T-helper 22 cell (primary cell): ENCODE measurements at regions not wholly inside any gene's neighbourhood (a gene's known extent, or its start where the extent isn't known, plus 50 kb on each side); places are given as distances from the start of the nearest gene placed in this dataset.
"Not testable (repeated sequence)": the region's sequence is repeated elsewhere in the genome, so short reads cannot be mapped to it uniquely, and the experiment has no call there.

Experiments used
- DNase-seq: peaks from one replicate; pipeline ENCODE4 v3.0.0-alpha.2; 2020; ENCODE audit warnings: low read depth

GRCh38 chr13:108077284-108077683 lies 138.1 kb downstream of the LIG4 start:
- DNase-seq: no peak

DNA sequence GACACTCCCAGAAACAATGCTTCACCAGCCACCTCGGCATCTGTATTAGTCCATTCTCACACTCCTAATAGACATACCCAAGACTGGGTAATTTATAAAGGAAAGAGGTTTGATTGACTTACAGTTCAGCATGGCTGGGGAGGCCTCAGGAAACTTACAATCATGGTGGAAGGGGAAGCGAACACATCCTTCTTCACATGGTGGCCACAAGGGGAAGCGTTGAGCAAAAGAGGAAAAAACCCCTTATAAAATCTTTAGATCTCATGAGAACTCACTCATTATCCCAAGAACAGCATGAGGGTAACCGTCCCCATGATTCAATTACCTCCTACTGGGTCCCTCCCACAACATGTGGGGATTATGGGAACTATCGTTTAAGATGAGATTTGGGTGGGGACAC lies 140.9 kb downstream of the LIG4 start:
- DNase-seq: not testable (repeated sequence)

GRCh38 chr13:108070925-108071324 lies 144.4 kb downstream of the LIG4 start:
- DNase-seq: no peak

DNA sequence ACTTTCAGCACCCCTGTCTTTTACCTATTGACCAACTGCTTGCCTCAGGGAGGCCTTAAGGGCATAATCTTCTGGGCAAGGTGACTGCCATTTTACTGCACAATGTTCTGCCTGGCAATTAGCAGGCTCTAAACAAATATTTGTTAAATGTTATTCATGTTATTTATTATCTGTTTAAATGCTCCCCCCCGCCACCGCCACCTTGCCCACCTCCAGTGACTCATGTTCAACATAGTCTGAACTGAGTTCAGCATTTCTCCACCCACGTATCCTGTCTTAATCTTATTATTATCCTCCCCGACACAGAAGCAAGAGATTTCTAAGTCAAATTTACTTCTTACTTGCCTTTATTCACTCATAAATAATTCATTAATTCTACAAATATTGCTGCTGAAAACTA lies 144.8 kb downstream of the LIG4 start:
- no peak for DNase-seq

- DNase-seq: no peak
Observed at GRCh38 chr13:108069521-108070210, 145.7 kb downstream of the LIG4 start.

DNA sequence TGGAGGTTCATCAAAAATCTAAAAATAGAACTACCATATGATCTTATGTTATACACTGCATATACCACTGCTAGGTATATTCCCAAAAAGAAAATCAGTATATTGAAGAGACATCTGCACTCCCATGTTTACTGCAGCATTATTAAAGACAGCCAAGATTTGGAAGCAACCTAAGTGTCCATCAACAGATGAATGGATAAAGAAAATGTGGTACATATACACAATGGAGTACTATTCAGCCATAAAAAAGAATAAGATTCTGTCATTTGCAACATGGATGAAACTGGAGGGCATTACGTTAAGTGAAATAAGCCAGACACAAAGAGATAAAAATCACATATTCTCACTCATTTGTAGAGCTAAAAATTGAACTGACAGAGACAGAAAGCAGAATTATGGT lies 151.0 kb downstream of the LIG4 start:
- DNase-seq: not testable (repeated sequence)

DNA sequence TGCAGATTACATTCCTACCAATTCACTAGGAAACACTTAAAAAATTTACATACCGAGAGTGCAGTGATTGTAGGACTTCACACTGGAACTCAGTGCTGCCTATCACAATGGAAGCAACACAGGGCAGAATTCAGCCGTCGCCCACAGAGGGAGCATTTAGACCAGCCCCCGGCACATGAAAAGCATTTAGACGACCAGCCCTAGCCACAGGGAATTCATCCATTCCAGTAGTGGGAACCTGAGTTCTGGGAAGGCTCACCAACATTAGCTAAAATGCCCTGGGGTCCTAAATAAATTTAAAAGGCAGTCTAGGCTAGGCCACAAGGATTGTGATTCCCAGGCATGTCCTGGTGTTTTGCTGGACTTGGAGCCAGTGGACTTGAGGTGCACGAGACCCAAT lies 155.2 kb downstream of the LIG4 start:
- DNase-seq: no peak

GRCh38 chr13:108056278-108056677 lies 159.1 kb downstream of the LIG4 start:
- no peak for DNase-seq

- no peak for DNase-seq
Observed at GRCh38 chr13:108049211-108049610, 166.1 kb downstream of the LIG4 start.

- no peak for DNase-seq
Observed at GRCh38 chr13:108044954-108045353, 170.4 kb downstream of the LIG4 start.

DNA sequence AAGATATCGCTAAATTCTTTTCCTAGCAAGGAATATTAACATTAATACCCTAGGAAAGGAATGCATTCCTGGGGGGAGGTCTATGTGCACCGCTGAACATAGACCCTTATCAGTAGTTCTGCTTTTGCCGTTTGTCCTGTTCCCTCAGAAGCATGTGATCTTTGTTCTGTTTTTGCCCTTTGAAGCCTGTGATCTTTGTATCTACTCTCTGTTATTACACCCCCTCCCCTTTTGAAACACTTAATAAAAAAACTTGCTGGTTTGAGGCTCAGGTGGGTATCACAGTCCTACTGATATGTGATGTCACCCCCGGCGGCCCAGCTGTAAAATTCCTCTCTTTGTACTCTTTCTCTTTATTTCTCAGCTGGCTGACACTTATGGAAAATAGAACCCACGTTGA lies 172.5 kb downstream of the LIG4 start:
- not testable (repeated sequence) for DNase-seq

DNA sequence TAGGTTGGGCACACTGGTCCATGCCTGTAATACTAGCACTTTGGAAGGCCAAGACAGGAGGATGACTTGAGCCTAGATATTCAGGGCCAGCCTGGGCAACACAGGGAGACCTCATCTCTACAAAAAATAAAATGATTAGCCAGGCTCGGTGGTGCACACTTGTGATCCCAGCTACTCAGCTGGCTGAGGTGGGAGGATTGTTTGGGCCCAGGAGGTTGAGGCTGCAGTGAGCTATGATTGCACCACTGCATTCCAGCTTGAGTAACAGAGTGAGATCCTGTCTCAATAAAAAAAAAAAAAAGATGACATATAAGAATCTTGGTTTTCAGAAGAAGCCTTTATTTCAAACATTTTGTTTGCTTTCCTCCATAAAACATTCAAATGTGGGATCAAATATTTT lies 178.0 kb downstream of the LIG4 start:
- no peak for DNase-seq

DNA sequence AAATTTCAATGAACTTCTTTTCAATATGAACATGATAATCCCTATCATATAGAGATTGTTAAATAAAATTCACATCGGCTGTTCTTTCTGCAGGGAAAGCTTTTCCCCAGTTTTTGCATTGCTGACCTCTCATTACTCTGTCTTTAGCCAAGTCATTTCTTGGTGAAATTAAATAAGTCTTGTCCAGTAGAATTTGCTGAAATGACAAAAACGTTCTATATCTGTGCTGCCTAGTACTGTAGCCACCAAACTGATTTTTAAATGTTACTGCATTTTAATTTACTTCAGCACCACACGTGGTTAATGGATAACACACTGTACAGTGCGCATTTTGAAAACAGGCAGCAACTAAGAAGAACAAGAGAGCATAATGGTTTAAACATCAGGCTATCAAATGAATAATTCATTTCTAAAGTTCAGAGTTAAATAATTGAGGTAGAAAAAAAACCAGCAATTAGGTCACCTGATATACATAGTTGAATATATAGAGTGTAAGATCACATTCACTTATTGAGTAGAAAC lies 178.9 kb downstream of the LIG4 start:
- no peak for DNase-seq

DNA sequence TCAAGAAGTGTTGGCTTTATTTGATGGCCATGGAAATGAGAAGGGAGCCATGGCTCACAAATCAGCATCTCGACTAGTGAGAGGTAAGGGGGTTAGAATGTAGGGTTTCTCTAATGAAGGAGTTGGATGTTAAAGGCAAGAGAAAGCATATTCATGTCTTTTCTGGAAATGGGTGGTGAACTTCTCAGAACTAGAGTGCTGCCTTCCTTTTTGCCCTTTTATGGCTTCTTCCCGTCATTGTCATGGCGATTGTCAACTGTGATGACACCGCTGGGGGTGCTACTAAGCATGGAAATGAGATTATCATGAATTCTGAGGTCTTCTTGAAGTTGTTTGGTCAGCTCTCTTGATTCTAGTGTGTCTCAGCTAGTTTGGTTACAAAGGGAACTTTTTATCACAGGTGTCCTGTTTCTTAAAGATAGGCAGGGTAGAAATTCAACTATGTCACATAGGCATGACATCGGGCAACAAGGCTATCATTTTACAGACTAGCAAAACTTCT lies 180.4 kb downstream of the LIG4 start:
- no peak for DNase-seq

DNA sequence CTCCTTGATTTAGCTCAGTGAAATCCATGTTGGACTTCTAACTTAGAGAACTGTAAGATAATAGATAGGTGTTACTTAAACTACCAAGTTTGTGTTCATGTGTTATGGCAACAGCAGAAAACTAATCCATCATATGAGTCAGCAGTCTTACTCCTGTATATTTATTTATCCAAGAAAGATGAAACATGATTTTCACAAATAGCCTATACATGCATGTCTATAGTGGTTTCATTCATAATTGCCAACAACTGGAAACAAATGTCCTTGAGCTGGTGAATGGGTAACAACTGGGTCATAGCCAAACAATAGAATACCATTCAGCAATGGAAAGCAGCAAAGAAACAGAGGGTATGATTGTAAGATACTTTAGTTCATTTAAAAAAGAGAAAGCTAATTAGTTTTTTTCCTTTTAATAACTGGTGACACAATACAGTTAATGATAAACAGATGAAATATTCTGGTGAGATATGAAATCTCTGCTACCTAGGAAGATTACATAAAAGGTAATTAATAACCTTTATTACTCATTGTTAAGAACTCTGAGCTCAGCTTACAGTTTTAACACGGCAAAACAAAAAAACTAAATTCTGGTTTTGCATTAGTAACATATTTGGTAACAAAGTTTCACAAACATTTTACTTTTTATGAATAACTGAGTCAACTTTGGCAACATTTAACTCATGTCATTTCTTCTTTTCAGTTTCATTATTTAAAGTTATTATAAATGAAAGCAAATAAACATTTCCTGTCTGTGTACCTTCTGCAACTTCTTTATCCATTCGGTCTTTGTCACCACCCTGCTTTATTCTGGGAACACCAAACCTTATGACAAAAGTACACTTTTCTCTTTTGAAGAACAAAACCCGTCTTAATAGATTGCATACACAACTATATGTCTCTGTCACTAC lies 181.3 kb downstream of the LIG4 start:
- no peak for DNase-seq

DNA sequence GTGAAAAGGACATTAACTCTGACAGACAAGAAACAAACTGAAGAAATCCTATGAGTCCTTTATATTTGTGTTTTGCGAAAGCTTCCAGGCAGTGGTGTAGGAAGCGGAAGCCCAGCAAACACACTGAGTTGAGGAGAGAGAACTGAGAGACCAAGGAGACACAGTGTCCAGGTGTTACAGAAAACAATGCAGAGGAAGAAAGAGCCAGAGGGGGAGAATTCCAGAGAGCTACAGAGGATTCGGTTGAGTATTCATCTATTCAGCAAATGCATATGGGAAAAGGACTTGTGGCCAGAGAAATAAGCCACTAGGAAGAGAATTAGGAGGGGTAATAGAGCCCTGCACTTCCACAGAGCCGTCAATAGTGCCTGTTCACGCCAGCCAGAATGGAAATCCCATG lies 183.5 kb downstream of the LIG4 start:
- DNase-seq: no peak

DNA sequence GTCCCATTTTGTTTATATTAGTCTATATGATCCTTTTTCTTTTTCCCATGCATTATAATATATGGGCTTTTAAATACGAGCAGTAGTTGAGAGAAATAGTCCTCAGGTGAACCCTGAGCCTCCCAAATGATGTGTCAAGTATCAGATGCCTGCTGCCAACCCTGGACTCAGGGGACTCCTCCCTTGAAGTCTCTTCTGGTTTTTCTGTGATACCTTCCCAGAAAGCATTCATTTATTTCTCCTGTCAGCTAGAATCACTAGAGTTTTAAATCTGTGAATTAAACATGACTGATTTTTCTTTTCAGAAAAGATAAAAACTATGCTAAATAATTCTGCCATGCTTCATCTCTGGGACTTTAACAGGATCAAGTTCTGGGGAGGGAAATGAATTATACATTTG lies 184.6 kb downstream of the LIG4 start:
- DNase-seq: no peak

GRCh38 chr13:108026680-108027410 lies 188.5 kb downstream of the LIG4 start:
- no peak for DNase-seq

DNA sequence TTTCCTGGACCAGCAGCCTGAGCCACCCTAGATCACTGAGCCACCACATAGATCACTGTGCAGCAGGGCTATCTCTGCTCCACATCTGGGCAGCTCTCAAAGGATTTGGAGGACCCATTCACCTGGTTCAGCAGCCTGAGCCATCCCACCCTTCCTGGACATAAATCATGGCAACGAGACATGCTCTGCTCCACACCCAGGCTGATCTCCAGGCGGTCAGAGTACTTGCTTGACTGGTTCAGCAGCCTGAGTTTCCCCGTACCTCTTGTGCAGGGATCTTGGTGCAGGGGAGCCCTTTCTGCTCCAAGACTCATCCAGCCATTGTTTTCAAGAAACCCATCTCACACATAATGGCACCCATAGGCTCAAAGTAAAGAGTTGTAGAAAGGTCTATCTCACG lies 195.3 kb downstream of the LIG4 start:
- DNase-seq: no peak

DNA sequence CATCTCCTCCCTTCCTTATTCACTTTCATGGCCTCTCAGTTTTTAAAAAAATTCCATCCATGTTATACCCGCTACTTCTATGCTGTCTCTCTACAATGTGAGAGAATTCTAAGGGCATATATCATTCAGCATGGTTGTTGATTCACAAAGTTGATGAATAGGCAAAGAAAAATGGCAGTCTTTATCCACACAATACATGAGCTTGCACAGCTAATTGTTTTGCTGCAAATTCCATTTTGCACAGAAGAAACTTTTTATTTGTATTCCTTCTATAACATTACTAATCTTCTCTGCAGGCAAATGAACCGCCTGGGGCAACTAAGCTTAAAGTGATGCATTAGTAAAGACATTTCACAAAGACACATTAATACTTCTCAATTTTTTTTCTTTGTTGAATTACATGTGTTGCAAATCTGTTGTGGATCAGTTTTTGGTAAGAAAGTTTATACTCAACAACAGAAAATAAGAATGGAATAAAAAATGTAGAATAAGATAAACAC lies 196.9 kb downstream of the LIG4 start:
- no peak for DNase-seq

DNA sequence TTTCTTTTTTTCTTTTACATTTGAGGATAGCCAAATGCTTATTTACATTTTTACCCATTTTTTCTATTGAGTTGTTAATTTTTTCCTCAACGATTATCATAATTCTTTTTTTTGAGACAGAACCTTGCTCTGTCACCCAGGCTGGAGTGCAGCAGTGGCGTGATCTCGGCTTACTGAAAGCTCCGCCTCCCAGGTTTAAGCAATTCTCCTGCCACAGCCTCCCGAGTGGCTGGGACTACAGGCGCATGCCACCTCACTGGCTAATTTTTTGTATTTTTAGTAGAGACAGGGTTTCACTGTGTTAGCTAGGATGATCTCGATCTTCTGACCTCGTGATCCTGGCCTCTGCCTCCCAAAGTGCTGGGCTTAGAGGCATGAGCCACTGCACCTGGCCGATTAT lies 208.7 kb downstream of the LIG4 start:
- no peak for DNase-seq

DNA sequence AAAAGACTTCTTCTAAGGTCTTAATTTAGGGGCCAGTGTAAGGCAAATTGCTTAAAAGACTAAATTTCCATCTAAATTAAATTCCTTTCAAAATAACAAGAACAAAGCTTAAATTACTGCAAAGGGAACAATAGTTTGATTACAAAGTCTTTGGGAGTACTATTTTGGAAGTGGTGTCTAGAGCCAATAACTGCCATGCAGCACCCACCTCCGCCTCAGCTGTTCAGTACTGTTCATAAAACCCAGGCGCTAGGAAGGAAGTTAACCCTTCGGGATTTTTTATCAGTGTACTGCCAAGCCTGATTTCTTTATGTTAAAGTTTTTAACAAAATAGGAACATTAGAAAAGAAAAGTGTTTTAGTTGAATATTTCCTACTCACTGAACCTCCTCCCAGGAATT lies 210.1 kb downstream of the LIG4 start:
- DNase-seq: no peak
